CD14-positive monocyte (primary cell): ENCODE measurements at regions not wholly inside any gene's neighbourhood (a gene's known extent, or its start where the extent isn't known, plus 50 kb on each side); places are given as distances from the start of the nearest gene placed in this dataset.

Source experiments
- DNase-seq, 3 donors: peaks; one replicate each; pipeline ENCODE4 v3.0.0-alpha.2; 2011 to 2022
- H2AFZ ChIP-seq: 2 replicates; pipeline ENCODE4 v1.6.0; 2012; ENCODE audit warnings: mild to moderate bottlenecking, low read depth, low read length, inconsistent platforms; ENCODE audit not compliant: insufficient read depth, poor library complexity, severe bottlenecking
- H3K27ac ChIP-seq, 2 donors: 1 replicate in 1 of 2; 2 replicates in 1 of 2; pipeline ENCODE4 v1.5.1; 2012 to 2013; ENCODE audit warnings: low read length in 2 of 2, control low read depth in 1 of 2, inconsistent platforms in 1 of 2, low read depth in 1 of 2, mild to moderate bottlenecking in 1 of 2
- H3K27me3 ChIP-seq, 2 donors: one replicate each; pipeline versions ENCODE4 v1.6.0 to v1.6.1; 2011 to 2013; ENCODE audit warnings: low read length in 2 of 2; ENCODE audit not compliant: control insufficient read depth in 2 of 2, insufficient read depth in 2 of 2
- H3K36me3 ChIP-seq, 2 donors: replicated peaks in 1 of 2; 1 replicate in 1 of 2; 2 replicates in 1 of 2; pipeline versions ENCODE4 v1.5.1 to v1.6.1; 2012 to 2013; ENCODE audit warnings: low read length in 2 of 2, control low read depth in 1 of 2, inconsistent platforms in 1 of 2, mild to moderate bottlenecking in 1 of 2; ENCODE audit not compliant: insufficient read depth in 2 of 2, control insufficient read depth in 1 of 2
- H3K4me1 ChIP-seq, 2 donors: 1 replicate in 1 of 2; 2 replicates in 1 of 2; pipeline versions ENCODE4 v1.5.1 to v1.6.1; 2012 to 2013; ENCODE audit warnings: low read length in 2 of 2, control low read depth in 1 of 2, inconsistent platforms in 1 of 2, mild to moderate bottlenecking in 1 of 2, moderate library complexity in 1 of 2; ENCODE audit not compliant: insufficient read depth in 2 of 2, control insufficient read depth in 1 of 2
- H3K4me2 ChIP-seq: replicated peaks from 2 replicates; pipeline ENCODE3; 2012; ENCODE audit warnings: low read length, moderate library complexity, mild to moderate bottlenecking; ENCODE audit not compliant: poor library complexity, severe bottlenecking; ENCODE audit errors: extremely low read depth
- H3K4me3 ChIP-seq, 3 experiments: fragments of 200-600 bp in 1 of 3; sonication (generic) in 1 of 3; replicated peaks in 1 of 3; 1 replicate in 2 of 3; 2 replicates in 1 of 3; pipeline ENCODE4 v1.5.1; 2011 to 2013; ENCODE audit warnings: low read length in 3 of 3, mild to moderate bottlenecking in 3 of 3, control low read depth in 2 of 3, low read depth in 2 of 3, inconsistent platforms in 1 of 3, moderate library complexity in 1 of 3
- H3K79me2 ChIP-seq: 2 replicates; pipeline ENCODE4 v1.6.0; 2012; ENCODE audit warnings: mild to moderate bottlenecking, control low read depth, inconsistent platforms, low read length, moderate library complexity; ENCODE audit not compliant: insufficient read depth
- H3K9ac ChIP-seq: 2 replicates; pipeline ENCODE4 v1.6.0; 2017; ENCODE audit warnings: low read length, mild to moderate bottlenecking; ENCODE audit not compliant: insufficient read depth, poor library complexity, severe bottlenecking
- H3K9me3 ChIP-seq, 2 donors: replicated peaks in 1 of 2; 1 replicate in 1 of 2; 2 replicates in 1 of 2; pipeline versions ENCODE4 v1.5.1 to v1.6.1; 2012 to 2013; ENCODE audit warnings: low read length in 2 of 2, control low read depth in 1 of 2; ENCODE audit not compliant: control insufficient read depth in 1 of 2, insufficient read depth in 1 of 2
- H4K20me1 ChIP-seq: 2 replicates; pipeline ENCODE4 v1.6.0; 2012; ENCODE audit warnings: mild to moderate bottlenecking, low read length, control low read depth, moderate library complexity; ENCODE audit not compliant: insufficient read depth
- H3K27ac Mint-ChIP-seq, 7 donors: one replicate each; pipeline ENCODE4 v1.8.0; 2020; ENCODE audit warnings: mild to moderate bottlenecking in 7 of 7, mixed read lengths in 7 of 7, moderate library complexity in 6 of 7, inconsistent platforms in 2 of 7
- H3K27me3 Mint-ChIP-seq, 3 donors: one replicate each; pipeline ENCODE4 v1.8.0; 2021 to 2022; ENCODE audit warnings: low read depth in 3 of 3, mild to moderate bottlenecking in 3 of 3, mixed read lengths in 3 of 3, moderate library complexity in 3 of 3, inconsistent platforms in 1 of 3
- H3K36me3 Mint-ChIP-seq, 2 donors: one replicate each; pipeline ENCODE4 v1.8.0; 2020; ENCODE audit warnings: mixed read lengths in 2 of 2, inconsistent platforms in 1 of 2, mild to moderate bottlenecking in 1 of 2
- H3K4me1 Mint-ChIP-seq: one replicate; pipeline ENCODE4 v1.8.0; 2020; ENCODE audit warnings: mild to moderate bottlenecking, mixed read lengths
- H3K4me3 Mint-ChIP-seq, 2 donors: one replicate each; pipeline ENCODE4 v1.8.0; 2020; ENCODE audit warnings: mild to moderate bottlenecking in 2 of 2, mixed read lengths in 2 of 2, moderate library complexity in 1 of 2
- H3K9me3 Mint-ChIP-seq, 7 donors: one replicate each; pipeline ENCODE4 v1.8.0; 2020 to 2022; ENCODE audit warnings: mixed read lengths in 7 of 7, mild to moderate bottlenecking in 6 of 7, moderate library complexity in 6 of 7, inconsistent platforms in 2 of 7
- whole genome bisulfite sequencing: methylation state at CpG from one replicate; pipeline ENCODE4 v1.1.5; 2013; ENCODE audit warnings: missing lambda C conversion rate; ENCODE audit not compliant: insufficient coverage; 5-methylcytosine and 5-hydroxymethylcytosine counted together
- intact Hi-C, 2 donors: fragments of 100-400 bp; cut with micrococcal nuclease; formaldehyde crosslinking; loops; one replicate each; pipeline versions ENCODE4 v1.15.0 to v1.15.1; 2023
- TF ChIP-seq, protein P1 (sequence below): fragments of 200-600 bp; IDR thresholded peaks from one replicate; pipeline ENCODE4 v1.8.0; 2022; ENCODE audit warnings: antibody characterized with exemption, mild to moderate bottlenecking

- H3K4me3 Mint-ChIP-seq, result no peak overlapping the region
- Histone ChIP-seq H3K79me2 (no peaks in the 10 kb centered on the region), H3K27me3 (no peaks in the 10 kb centered on the region), H4K20me1 (no peaks in the 10 kb centered on the region), H3K4me1 (no peaks in the 10 kb centered on the region), H2AFZ (no peak overlapping the region), H3K4me3 (no peak overlapping the region), H3K27ac (no peak overlapping the region), H3K4me2 (no peak overlapping the region), H3K9me3 (no peaks in the 10 kb centered on the region), H3K36me3 (no peaks in the 10 kb centered on the region), H3K9ac (no peak overlapping the region)
- H3K4me1 Mint-ChIP-seq, result no peaks in the 10 kb centered on the region
- H3K36me3 Mint-ChIP-seq, result no peaks in the 10 kb centered on the region
- TF ChIP-seq, protein P1, sequence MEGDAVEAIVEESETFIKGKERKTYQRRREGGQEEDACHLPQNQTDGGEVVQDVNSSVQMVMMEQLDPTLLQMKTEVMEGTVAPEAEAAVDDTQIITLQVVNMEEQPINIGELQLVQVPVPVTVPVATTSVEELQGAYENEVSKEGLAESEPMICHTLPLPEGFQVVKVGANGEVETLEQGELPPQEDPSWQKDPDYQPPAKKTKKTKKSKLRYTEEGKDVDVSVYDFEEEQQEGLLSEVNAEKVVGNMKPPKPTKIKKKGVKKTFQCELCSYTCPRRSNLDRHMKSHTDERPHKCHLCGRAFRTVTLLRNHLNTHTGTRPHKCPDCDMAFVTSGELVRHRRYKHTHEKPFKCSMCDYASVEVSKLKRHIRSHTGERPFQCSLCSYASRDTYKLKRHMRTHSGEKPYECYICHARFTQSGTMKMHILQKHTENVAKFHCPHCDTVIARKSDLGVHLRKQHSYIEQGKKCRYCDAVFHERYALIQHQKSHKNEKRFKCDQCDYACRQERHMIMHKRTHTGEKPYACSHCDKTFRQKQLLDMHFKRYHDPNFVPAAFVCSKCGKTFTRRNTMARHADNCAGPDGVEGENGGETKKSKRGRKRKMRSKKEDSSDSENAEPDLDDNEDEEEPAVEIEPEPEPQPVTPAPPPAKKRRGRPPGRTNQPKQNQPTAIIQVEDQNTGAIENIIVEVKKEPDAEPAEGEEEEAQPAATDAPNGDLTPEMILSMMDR, result no peak
- peaks cover 4 to 11% (median 6%) of the 10 kb centered on the region in 3 donors for H3K27me3 Mint-ChIP-seq
- no peak for DNase-seq
- peaks cover 0 to 4% (median 2%) of the 10 kb centered on the region in 7 donors for H3K9me3 Mint-ChIP-seq
- WGBS, result 95% methylated on average over 12 of the region's 12 CpGs
- no peak overlapping the region for H3K27ac Mint-ChIP-seq
- intact Hi-C loops, result no loop called here
Observed at GRCh38 chr3:11899826-11900225, 53.1 kb upstream of the TAMM41 start.

GRCh38 chr3:11900824-11901223, 54.1 kb upstream of the TAMM41 start:
- no peaks in the 10 kb centered on the region for H3K27me3 ChIP-seq
- peaks cover 0 to 3% (median 0%) of the 10 kb centered on the region in 7 donors for H3K9me3 Mint-ChIP-seq
- no peaks in the 10 kb centered on the region for H4K20me1 ChIP-seq
- no peak overlapping the region for H3K9ac ChIP-seq
- no peak overlapping the region for H3K4me2 ChIP-seq
- no peak for DNase-seq
- H2AFZ ChIP-seq, result no peak overlapping the region
- no peaks in the 10 kb centered on the region for H3K9me3 ChIP-seq
- no peaks in the 10 kb centered on the region for H3K4me1 ChIP-seq
- H3K27me3 Mint-ChIP-seq, result peaks cover 3 to 9% (median 4%) of the 10 kb centered on the region in 3 donors
- no peak overlapping the region for H3K4me3 Mint-ChIP-seq
- no peak overlapping the region for H3K27ac ChIP-seq
- H3K79me2 ChIP-seq, result no peaks in the 10 kb centered on the region
- WGBS, result 74% methylated on average over 10 of the region's 10 CpGs
- H3K27ac Mint-ChIP-seq, result no peak overlapping the region
- H3K36me3 ChIP-seq, result no peaks in the 10 kb centered on the region
- H3K4me3 ChIP-seq, result no peak overlapping the region
- H3K36me3 Mint-ChIP-seq, result no peaks in the 10 kb centered on the region
- H3K4me1 Mint-ChIP-seq, result no peaks in the 10 kb centered on the region
- intact Hi-C loops, result no loop called here
- TF ChIP-seq, protein P1, result no peak
